ENCODE measurements at regions not wholly inside any gene's neighbourhood (a gene's known extent, or its start where the extent isn't known, plus 50 kb on each side); places are given as distances from the start of the nearest gene placed in this dataset.

DNA sequence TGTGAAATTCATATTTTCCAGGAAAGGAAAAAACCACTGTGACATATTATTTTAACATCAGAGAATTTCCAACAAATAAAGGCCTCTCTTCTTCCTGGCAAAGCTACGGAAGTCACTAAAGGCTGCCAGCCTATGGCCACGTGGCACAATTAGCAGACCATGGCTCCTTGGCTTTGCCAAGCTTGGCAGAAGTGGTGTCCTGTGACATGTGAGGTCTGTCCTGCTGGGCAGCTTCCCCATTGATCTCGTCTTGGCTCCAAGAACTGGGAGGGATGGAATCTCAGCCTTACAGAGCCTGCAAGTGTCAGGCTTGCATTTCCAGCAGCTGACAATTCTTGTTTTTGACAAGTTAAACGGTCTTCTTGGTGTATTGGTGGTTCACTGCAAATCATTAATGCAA lies 226.9 kb upstream of the THSD7B start:
- no peaks in the 10 kb centered on the region for H3K36me3 ChIP-seq
- TF ChIP-seq POLR2A (IDR thresholded peaks at IDR 0.05) (no peak), EP300 (IDR thresholded peaks at IDR 0.05) (no peak)
- TF ChIP-seq, protein P1, sequence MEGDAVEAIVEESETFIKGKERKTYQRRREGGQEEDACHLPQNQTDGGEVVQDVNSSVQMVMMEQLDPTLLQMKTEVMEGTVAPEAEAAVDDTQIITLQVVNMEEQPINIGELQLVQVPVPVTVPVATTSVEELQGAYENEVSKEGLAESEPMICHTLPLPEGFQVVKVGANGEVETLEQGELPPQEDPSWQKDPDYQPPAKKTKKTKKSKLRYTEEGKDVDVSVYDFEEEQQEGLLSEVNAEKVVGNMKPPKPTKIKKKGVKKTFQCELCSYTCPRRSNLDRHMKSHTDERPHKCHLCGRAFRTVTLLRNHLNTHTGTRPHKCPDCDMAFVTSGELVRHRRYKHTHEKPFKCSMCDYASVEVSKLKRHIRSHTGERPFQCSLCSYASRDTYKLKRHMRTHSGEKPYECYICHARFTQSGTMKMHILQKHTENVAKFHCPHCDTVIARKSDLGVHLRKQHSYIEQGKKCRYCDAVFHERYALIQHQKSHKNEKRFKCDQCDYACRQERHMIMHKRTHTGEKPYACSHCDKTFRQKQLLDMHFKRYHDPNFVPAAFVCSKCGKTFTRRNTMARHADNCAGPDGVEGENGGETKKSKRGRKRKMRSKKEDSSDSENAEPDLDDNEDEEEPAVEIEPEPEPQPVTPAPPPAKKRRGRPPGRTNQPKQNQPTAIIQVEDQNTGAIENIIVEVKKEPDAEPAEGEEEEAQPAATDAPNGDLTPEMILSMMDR (IDR thresholded peaks at IDR 0.05): no peak
- WGBS, 2 donors: 64 to 66% methylated on average over 4 of the region's 4 CpGs
- H3K4me1 ChIP-seq: no peaks in the 10 kb centered on the region
- H3K9me3 ChIP-seq: no peaks in the 10 kb centered on the region
- no peak for DNase-seq (ENCODE audit: low spot score in 2 of 2)
- no peak overlapping the region for H3K27ac ChIP-seq
- H3K4me3 ChIP-seq: no peak overlapping the region
- H3K27me3 ChIP-seq: no peaks in the 10 kb centered on the region

DNA sequence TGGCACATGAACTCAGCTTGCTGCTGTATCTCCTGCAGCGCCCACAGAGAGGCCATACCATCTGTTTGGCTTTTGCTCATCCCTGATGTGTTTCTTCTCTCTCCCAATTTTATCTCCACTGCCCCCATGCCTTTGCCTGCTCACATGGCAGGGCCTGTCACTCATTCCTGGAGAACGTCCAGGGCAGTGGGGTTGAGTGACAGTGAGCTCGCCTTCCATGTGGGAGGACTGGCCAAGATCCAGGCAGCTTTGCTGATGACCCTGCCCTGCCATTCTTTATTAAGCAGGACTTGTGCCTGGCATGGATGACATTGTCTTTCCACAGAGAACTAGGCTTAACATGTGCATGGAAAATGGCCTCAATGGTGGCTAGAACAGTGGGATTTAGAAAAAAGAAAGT lies 230.5 kb upstream of the THSD7B start:
- H3K4me1 ChIP-seq: no peaks in the 10 kb centered on the region
- no peaks in the 10 kb centered on the region for H3K36me3 ChIP-seq
- H3K4me3 ChIP-seq: no peak overlapping the region
- WGBS, 2 donors: 41 to 55% methylated on average over 3 of the region's 3 CpGs
- no peaks in the 10 kb centered on the region for H3K27me3 ChIP-seq
- no peak overlapping the region for H3K27ac ChIP-seq
- TF ChIP-seq POLR2A (IDR thresholded peaks at IDR 0.05) (no peak), EP300 (IDR thresholded peaks at IDR 0.05) (no peak)
- TF ChIP-seq, protein P1 (IDR thresholded peaks at IDR 0.05): no peak
- DNase-seq (ENCODE audit: low spot score in 2 of 2): no peak
- no peaks in the 10 kb centered on the region for H3K9me3 ChIP-seq

DNA sequence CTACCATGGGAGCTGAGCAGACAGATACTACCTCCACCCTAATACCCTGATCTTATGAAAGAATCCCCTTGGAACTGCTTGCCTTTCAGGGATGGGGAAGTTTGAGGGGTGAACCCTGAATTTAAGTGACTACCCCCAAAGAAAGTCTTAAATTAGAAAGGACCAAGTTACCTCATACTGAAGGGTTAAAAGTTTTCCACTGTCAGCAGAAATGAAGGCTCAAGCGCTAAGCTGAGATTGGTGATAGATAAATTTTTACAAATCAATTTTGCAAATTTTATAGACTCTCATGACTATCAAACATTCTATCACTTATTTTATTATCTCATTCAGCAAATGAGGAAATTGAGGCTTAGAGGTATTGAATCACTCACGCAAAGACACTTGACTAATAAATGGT lies 233.2 kb upstream of the THSD7B start:
- no peaks in the 10 kb centered on the region for H3K4me1 ChIP-seq
- no peaks in the 10 kb centered on the region for H3K36me3 ChIP-seq
- H3K9me3 ChIP-seq: no peaks in the 10 kb centered on the region
- no peak for DNase-seq (ENCODE audit: low spot score in 2 of 2)
- 90% methylated on average over 2 of the region's 2 CpGs for WGBS, 2 donors
- H3K4me3 ChIP-seq: no peak overlapping the region
- H3K27ac ChIP-seq: no peak overlapping the region
- TF ChIP-seq EP300 (IDR thresholded peaks at IDR 0.05): no peak
- TF ChIP-seq, protein P1 (IDR thresholded peaks at IDR 0.05): no peak
- H3K27me3 ChIP-seq: no peaks in the 10 kb centered on the region

DNA sequence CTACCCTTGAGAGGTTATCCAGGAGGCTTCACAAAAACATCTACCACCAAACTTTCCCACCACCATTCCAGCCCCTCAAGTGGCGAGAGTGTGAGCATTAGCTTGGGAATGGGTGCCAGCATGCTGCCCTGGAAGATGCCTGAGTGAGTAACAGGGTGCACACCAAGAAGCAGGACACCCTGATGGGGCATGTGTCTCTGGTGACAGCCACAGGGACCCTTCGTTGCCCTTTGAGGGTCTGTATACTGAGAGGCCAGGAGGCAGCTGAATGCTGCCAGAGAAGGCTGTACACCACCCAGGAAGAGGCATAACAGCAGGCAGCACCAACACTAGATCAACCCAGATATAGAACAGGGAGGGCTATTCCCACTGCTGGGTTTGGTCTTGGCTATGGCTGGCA lies 233.6 kb upstream of the THSD7B start:
- Histone ChIP-seq H3K27me3 (no peaks in the 10 kb centered on the region), H3K9me3 (no peaks in the 10 kb centered on the region), H3K27ac (no peak overlapping the region), H3K36me3 (no peaks in the 10 kb centered on the region), H3K4me1 (no peaks in the 10 kb centered on the region), H3K4me3 (no peak overlapping the region)
- TF ChIP-seq EP300 (IDR thresholded peaks at IDR 0.05) (no peak), POLR2A (IDR thresholded peaks at IDR 0.05) (no peak)
- TF ChIP-seq, protein P1 (IDR thresholded peaks at IDR 0.05): no peak
- DNase-seq (ENCODE audit: low spot score in 2 of 2): no peak
- 46 to 67% methylated on average over 1 to 2 of the region's 2 CpGs for WGBS, 2 donors

DNA sequence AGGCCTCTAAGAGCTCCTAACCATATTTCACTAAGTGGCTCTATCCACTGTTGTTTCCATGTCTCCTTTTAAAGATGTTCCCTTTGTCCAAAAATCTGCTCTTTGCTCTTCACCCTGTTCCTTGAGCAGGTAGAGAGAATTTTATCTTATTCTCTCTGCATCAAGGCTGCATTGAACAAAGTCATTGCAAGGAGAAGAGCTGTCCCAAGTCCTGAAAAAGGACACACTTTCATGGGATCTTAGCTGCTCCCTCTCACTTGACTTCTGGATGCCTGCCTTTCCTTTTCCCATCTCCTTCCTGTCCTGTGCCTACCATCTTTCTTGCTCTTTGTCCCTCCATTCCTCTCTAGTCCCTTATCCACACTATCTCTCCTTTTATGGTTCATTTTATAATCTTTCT lies 235.2 kb upstream of the THSD7B start:
- no peak for DNase-seq (ENCODE audit: low spot score in 2 of 2)
- no peaks in the 10 kb centered on the region for H3K27me3 ChIP-seq
- no peaks in the 10 kb centered on the region for H3K4me1 ChIP-seq
- TF ChIP-seq POLR2A (IDR thresholded peaks at IDR 0.05) (no peak), EP300 (IDR thresholded peaks at IDR 0.05) (no peak)
- TF ChIP-seq, protein P1 (IDR thresholded peaks at IDR 0.05): no peak
- H3K9me3 ChIP-seq: no peaks in the 10 kb centered on the region
- no peak overlapping the region for H3K4me3 ChIP-seq
- H3K27ac ChIP-seq: no peak overlapping the region
- no peaks in the 10 kb centered on the region for H3K36me3 ChIP-seq

Measured in tibial nerve (tissue), 4 donors.